Body of pancreas (tissue), 4 donors: ENCODE measurements at regions not wholly inside any gene's neighbourhood (a gene's known extent, or its start where the extent isn't known, plus 50 kb on each side); places are given as distances from the start of the nearest gene placed in this dataset.

Experiments
- ATAC-seq: fragments of 150-250 bp; one replicate; pipeline ENCODE4 v1.9.1; 2016
- DNase-seq, 4 donors: peaks; one replicate each; pipeline ENCODE4 v3.0.0-alpha.2; 2019
- H3K27ac ChIP-seq, 4 donors: fragments of 200-600 bp; sonication (generic); 1 replicate in 3 of 4; 2 replicates in 1 of 4; pipeline versions ENCODE4 v1.5.1 to v1.6.1; 2016 to 2019; ENCODE audit warnings: mild to moderate bottlenecking in 1 of 4, mixed read lengths in 1 of 4, moderate library complexity in 1 of 4
- H3K27me3 ChIP-seq, 2 donors: fragments of 200-600 bp; sonication (generic); one replicate each; pipeline ENCODE4 v1.6.0; 2016; ENCODE audit warnings: mild to moderate bottlenecking in 1 of 2
- H3K36me3 ChIP-seq, 2 donors: fragments of 200-600 bp; sonication (generic); replicated peaks in 1 of 2; 2 replicates each; pipeline ENCODE4 v1.5.1; 2016; ENCODE audit warnings: low read depth in 2 of 2; ENCODE audit not compliant: insufficient read depth in 1 of 2
- H3K4me1 ChIP-seq: fragments of 200-600 bp; sonication (generic); one replicate; pipeline ENCODE4 v1.6.0; 2016
- H3K4me3 ChIP-seq, 2 donors: fragments of 200-600 bp; sonication (generic); 1 replicate in 1 of 2; 2 replicates in 1 of 2; pipeline ENCODE4 v1.5.1; 2016 to 2019
- H3K9me3 ChIP-seq, 3 donors: fragments of 200-600 bp; sonication (generic); 1 replicate in 2 of 3; 2 replicates in 1 of 3; pipeline ENCODE4 v1.5.1; 2016
- CTCF ChIP-seq, 7 experiments: fragments of 450-650 bp in 4 of 7; fragments of 200-600 bp in 3 of 7; sonication (generic) in 3 of 7; IDR thresholded peaks; one replicate each; pipeline ENCODE4 v1.5.1; 2016 to 2019; ENCODE audit warnings: antibody characterized with exemption in 7 of 7
- POLR2A ChIP-seq, 3 donors: fragments of 450-650 bp; IDR thresholded peaks; one replicate each; pipeline ENCODE4 v1.6.1; 2016; ENCODE audit warnings: antibody characterized with exemption in 3 of 3, mild to moderate bottlenecking in 2 of 3
- WGBS, 2 donors: methylation state at CpG; one replicate each; pipeline ENCODE4 v1.1.5; 2017; 5-methylcytosine and 5-hydroxymethylcytosine counted together
- intact Hi-C: fragments of 100-400 bp; cut with DNase I; formaldehyde crosslinking; loops from one replicate; pipeline ENCODE4 v1.15.1; 2023

- intact Hi-C loops = no loop called here
- ATAC-seq (no peak), DNase-seq (no peak)
- WGBS, 2 donors = 85 to 91% methylated on average over 3 of the region's 3 CpGs
- Histone ChIP-seq H3K4me3 (no peak overlapping the region), H3K27me3 (no peaks in the 10 kb centered on the region), H3K4me1 (no peaks in the 10 kb centered on the region), H3K27ac (no peak overlapping the region), H3K9me3 (no peaks in the 10 kb centered on the region), H3K36me3 (no peaks in the 10 kb centered on the region)
- no peak for TF ChIP-seq POLR2A (IDR thresholded peaks at IDR 0.05)
- TF ChIP-seq CTCF (IDR thresholded peaks at IDR 0.05) = no peak
Measured at GRCh38 chr3:43958973-43959372, 268.2 kb downstream of the ABHD5 start.

- DNase-seq (no peak), ATAC-seq (no peak)
- TF ChIP-seq POLR2A (IDR thresholded peaks at IDR 0.05) = no peak
- TF ChIP-seq CTCF (IDR thresholded peaks at IDR 0.05) = no peak
- WGBS, 2 donors = 76% methylated on average over 10 of the region's 10 CpGs
- Histone ChIP-seq H3K36me3 (no peaks in the 10 kb centered on the region), H3K27ac (no peak overlapping the region), H3K27me3 (no peaks in the 10 kb centered on the region), H3K9me3 (no peaks in the 10 kb centered on the region), H3K4me1 (no peaks in the 10 kb centered on the region), H3K4me3 (no peak overlapping the region)
- intact Hi-C loops = no loop called here
Measured at GRCh38 chr3:43959498-43960447, 269.0 kb downstream of the ABHD5 start.

- H3K27me3 ChIP-seq = no peaks in the 10 kb centered on the region
- no peak for ATAC-seq
- TF ChIP-seq POLR2A (IDR thresholded peaks at IDR 0.05) (no peak), CTCF (IDR thresholded peaks at IDR 0.05) (no peak)
- no peaks in the 10 kb centered on the region for H3K9me3 ChIP-seq
- intact Hi-C loops = no loop called here
- DNase-seq = peak in 1 of 4 donors; percentile 3
- H3K36me3 ChIP-seq = no peaks in the 10 kb centered on the region
- no peak overlapping the region for H3K27ac ChIP-seq
- WGBS, 2 donors = 38 to 54% methylated on average over 3 of the region's 3 CpGs
- no peaks in the 10 kb centered on the region for H3K4me1 ChIP-seq
- no peak overlapping the region for H3K4me3 ChIP-seq
Measured at GRCh38 chr3:43960448-43960840, 269.7 kb downstream of the ABHD5 start.

- Histone ChIP-seq H3K27me3 (no peaks in the 10 kb centered on the region), H3K4me3 (no peak overlapping the region), H3K4me1 (no peaks in the 10 kb centered on the region), H3K9me3 (no peaks in the 10 kb centered on the region), H3K27ac (no peak overlapping the region), H3K36me3 (no peaks in the 10 kb centered on the region)
- DNase-seq = no peak
- TF ChIP-seq CTCF (IDR thresholded peaks at IDR 0.05) = no peak
- no peak for TF ChIP-seq POLR2A (IDR thresholded peaks at IDR 0.05)
- intact Hi-C loops = no loop called here
- ATAC-seq = no peak
- WGBS, 2 donors = 92 to 95% methylated on average over 2 of the region's 2 CpGs
Measured at GRCh38 chr3:43962043-43962442, 271.3 kb downstream of the ABHD5 start.

- no peaks in the 10 kb centered on the region for H3K27me3 ChIP-seq
- H3K4me3 ChIP-seq = no peak overlapping the region
- H3K9me3 ChIP-seq = no peaks in the 10 kb centered on the region
- ATAC-seq (no peak), DNase-seq (no peak)
- H3K36me3 ChIP-seq = no peaks in the 10 kb centered on the region
- H3K4me1 ChIP-seq = no peaks in the 10 kb centered on the region
- H3K27ac ChIP-seq = no peak overlapping the region
- intact Hi-C loops = no loop called here
- WGBS, 2 donors = 71 to 79% methylated on average over 5 of the region's 5 CpGs
- TF ChIP-seq POLR2A (IDR thresholded peaks at IDR 0.05) = no peak
Measured at GRCh38 chr3:43963208-43963607, 272.5 kb downstream of the ABHD5 start.
